Breast epithelium (tissue), 3 donors: ENCODE measurements at regions not wholly inside any gene's neighbourhood (a gene's known extent, or its start where the extent isn't known, plus 50 kb on each side); places are given as distances from the start of the nearest gene placed in this dataset.

Experiments
- POLR2A ChIP-seq: fragments of 450-650 bp; IDR thresholded peaks from one replicate; pipeline ENCODE4 v1.6.1; 2016; ENCODE audit warnings: antibody characterized with exemption, mild to moderate bottlenecking, moderate library complexity
- TF ChIP-seq, protein P1 (sequence below), 3 donors: fragments of 450-650 bp; IDR thresholded peaks; one replicate each; pipeline ENCODE4 v1.5.1; 2016 to 2017; ENCODE audit warnings: antibody characterized with exemption in 3 of 3, mild to moderate bottlenecking in 3 of 3, moderate library complexity in 3 of 3

- TF ChIP-seq, protein P1, sequence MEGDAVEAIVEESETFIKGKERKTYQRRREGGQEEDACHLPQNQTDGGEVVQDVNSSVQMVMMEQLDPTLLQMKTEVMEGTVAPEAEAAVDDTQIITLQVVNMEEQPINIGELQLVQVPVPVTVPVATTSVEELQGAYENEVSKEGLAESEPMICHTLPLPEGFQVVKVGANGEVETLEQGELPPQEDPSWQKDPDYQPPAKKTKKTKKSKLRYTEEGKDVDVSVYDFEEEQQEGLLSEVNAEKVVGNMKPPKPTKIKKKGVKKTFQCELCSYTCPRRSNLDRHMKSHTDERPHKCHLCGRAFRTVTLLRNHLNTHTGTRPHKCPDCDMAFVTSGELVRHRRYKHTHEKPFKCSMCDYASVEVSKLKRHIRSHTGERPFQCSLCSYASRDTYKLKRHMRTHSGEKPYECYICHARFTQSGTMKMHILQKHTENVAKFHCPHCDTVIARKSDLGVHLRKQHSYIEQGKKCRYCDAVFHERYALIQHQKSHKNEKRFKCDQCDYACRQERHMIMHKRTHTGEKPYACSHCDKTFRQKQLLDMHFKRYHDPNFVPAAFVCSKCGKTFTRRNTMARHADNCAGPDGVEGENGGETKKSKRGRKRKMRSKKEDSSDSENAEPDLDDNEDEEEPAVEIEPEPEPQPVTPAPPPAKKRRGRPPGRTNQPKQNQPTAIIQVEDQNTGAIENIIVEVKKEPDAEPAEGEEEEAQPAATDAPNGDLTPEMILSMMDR (IDR thresholded peaks at IDR 0.05) = no peak
- TF ChIP-seq POLR2A = no peak
Measured at GRCh38 chr1:37147392-37147831, 113.1 kb upstream of the GRIK3 start.
